GM21360 (cell line): ENCODE measurements at regions not wholly inside any gene's neighbourhood (a gene's known extent, or its start where the extent isn't known, plus 50 kb on each side); places are given as distances from the start of the nearest gene placed in this dataset.
"Not testable (repeated sequence)": the region's sequence is repeated elsewhere in the genome, so short reads cannot be mapped to it uniquely, and the experiment has no call there.

Experiments
- ATAC-seq: cut with Tn5 transposase; IDR thresholded peaks from one replicate; pipeline ENCODE4 v1.9.1; 2021; ENCODE audit warnings: mild to moderate bottlenecking, moderate library complexity; ENCODE audit not compliant: unreplicated experiment

- ATAC-seq = no peak
These were observed 213.4 kb upstream of the RASGEF1B start for GRCh38 chr4:81685104-81685503.

- ATAC-seq = no peak
These were observed 212.6 kb upstream of the RASGEF1B start for GRCh38 chr4:81684352-81684751.

GRCh38 chr4:81682492-81682891 is 210.8 kb upstream of the RASGEF1B start:
- ATAC-seq = no peak

- no peak for ATAC-seq
These were observed 207.6 kb upstream of the RASGEF1B start for GRCh38 chr4:81679315-81679714.

GRCh38 chr4:81678801-81679200 is 207.1 kb upstream of the RASGEF1B start:
- ATAC-seq = no peak

GRCh38 chr4:81676537-81676936 is 204.8 kb upstream of the RASGEF1B start:
- ATAC-seq = no peak

- ATAC-seq = no peak
These were observed 204.2 kb upstream of the RASGEF1B start for GRCh38 chr4:81675791-81676393.

GRCh38 chr4:81673961-81674360 is 202.3 kb upstream of the RASGEF1B start:
- no peak for ATAC-seq

- not testable (repeated sequence) for ATAC-seq
These were observed 196.6 kb upstream of the RASGEF1B start for GRCh38 chr4:81668328-81668727.

- no peak for ATAC-seq
These were observed 195.8 kb upstream of the RASGEF1B start for GRCh38 chr4:81667539-81667938.

- ATAC-seq = no peak
These were observed 194.8 kb upstream of the RASGEF1B start for GRCh38 chr4:81666491-81666890.

GRCh38 chr4:81665649-81666048 is 193.9 kb upstream of the RASGEF1B start:
- ATAC-seq = no peak

GRCh38 chr4:81665045-81665444 is 193.3 kb upstream of the RASGEF1B start:
- no peak for ATAC-seq

- no peak for ATAC-seq
These were observed 192.4 kb upstream of the RASGEF1B start for GRCh38 chr4:81664079-81664478.

GRCh38 chr4:81663368-81663767 is 191.7 kb upstream of the RASGEF1B start:
- no peak for ATAC-seq

- no peak for ATAC-seq
These were observed 187.3 kb upstream of the RASGEF1B start for GRCh38 chr4:81659051-81659450.

GRCh38 chr4:81652069-81652478 is 180.4 kb upstream of the RASGEF1B start:
- ATAC-seq = no peak

- ATAC-seq = no peak
These were observed 179.7 kb upstream of the RASGEF1B start for GRCh38 chr4:81651243-81651899.

GRCh38 chr4:81650606-81651242 is 179.0 kb upstream of the RASGEF1B start:
- no peak for ATAC-seq

- peak; percentile 92 for ATAC-seq
These were observed 177.0 kb upstream of the RASGEF1B start for GRCh38 chr4:81648576-81649275.

- no peak for ATAC-seq
These were observed 175.7 kb upstream of the RASGEF1B start for GRCh38 chr4:81647388-81647787.

- ATAC-seq = no peak
These were observed 170.8 kb upstream of the RASGEF1B start for GRCh38 chr4:81642543-81642942.
